ENCODE measurements at regions not wholly inside any gene's neighbourhood (a gene's known extent, or its start where the extent isn't known, plus 50 kb on each side); places are given as distances from the start of the nearest gene placed in this dataset.
A peak's percentile ranks its signal among the peaks of the same experiment; 100 is the strongest.
"Not testable (repeated sequence)": the region's sequence is repeated elsewhere in the genome, so short reads cannot be mapped to it uniquely, and the experiment has no call there.

- DNase-seq, result no peak
Observed at GRCh38 chr1:38497921-38498656, 361.5 kb downstream of the RRAGC start.

DNA sequence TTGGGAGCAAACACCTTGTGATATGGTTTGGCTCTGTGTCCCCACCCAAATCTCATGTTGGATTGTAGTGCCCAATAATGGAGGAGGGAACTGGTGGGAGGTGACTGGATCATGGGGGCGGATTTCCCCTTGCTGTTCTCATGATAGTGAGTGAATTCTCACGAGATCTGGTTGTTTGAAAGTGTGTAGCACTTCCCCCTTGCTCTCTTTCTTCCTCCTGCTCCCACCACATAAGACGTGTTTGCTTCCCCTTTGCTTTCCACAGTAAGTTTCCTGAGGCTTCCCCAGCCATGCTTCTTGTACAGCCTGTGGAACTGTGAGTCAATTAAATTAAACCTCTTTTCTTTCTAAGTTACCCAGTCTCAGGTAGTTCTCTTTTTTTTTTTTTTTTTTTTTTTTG, 366.3 kb downstream of the RRAGC start:
- DNase-seq, result not testable (repeated sequence)

DNA sequence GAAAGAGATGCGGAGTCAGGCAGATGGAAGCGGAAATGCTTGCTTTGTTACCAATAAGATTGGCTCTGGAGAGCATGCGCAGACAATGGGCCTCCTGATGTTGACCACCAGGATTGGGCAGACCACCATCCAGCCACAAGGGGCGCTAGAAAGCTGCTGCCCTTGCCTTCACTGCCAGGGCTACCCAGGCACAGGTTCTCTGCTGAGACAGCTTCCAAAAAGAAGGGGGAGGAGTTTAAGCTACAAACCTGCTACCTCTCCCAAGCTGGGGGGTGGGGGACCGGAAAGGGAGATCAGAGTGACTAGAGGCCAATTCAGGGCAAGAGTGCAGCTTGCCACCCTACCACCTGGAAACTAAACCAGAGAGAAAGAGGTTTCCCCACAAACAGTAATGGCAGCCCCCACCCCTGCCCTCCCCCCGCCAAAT, 369.7 kb downstream of the RRAGC start:
- DNase-seq, result peak; percentile 21

DNA sequence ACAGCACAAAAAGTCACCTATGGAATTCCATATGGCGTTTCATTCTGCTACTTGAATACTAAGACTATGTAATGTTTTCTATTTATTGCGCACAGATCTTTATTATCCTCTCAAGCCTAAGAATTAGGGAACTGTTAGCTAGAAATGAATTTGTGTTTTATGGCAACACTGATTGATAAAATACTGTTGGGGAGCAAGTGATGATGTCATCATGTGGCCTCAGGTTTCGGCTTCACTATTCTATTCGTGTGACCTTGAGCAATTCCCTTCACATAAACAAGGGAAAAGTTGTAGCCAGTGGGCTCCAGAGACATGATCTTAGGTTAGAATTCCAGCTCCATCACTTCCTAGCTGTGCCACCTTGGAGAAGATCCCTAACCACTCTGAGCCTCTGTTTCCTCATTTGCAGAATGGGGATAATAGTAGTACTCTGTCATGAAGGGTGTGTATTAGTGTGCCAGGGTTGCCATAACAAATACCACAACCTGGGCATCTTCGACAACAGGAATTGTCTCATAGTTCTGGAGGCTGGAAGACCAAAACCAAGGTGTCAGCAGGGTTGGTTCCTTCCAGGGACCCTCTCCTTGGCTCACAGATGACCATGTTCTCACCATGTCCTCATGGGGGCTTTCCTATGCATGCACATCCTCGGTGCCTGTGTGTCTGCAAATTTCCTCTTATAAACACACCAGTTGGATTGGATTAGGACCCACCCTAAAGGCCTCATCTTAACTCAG, 371.2 kb downstream of the RRAGC start:
- DNase-seq, result no peak

- DNase-seq, result no peak
Observed at GRCh38 chr1:38487396-38487795, 372.2 kb downstream of the RRAGC start.

DNA sequence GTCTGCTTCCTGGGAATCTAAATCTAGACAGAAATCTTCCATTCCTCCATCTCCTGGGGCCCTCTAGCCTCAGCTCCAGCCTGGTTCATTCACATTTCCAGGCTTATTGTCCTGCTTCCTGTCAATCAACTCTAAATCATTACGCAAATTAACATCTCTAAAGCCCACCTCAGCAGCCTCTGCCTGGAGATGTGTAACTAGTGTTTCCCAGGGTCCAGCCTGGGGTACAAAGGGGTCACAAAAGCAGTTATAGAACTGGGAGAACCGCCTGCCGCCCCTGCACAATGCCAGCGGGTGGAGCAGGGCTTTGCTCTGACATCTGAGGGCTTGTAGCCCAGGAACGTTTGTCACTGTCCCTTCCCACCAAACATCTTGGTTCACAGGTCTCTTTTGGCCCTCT, 373.5 kb downstream of the RRAGC start:
- no peak for DNase-seq

GRCh38 chr1:38481871-38482826, 377.4 kb downstream of the RRAGC start:
- DNase-seq, result no peak

DNA sequence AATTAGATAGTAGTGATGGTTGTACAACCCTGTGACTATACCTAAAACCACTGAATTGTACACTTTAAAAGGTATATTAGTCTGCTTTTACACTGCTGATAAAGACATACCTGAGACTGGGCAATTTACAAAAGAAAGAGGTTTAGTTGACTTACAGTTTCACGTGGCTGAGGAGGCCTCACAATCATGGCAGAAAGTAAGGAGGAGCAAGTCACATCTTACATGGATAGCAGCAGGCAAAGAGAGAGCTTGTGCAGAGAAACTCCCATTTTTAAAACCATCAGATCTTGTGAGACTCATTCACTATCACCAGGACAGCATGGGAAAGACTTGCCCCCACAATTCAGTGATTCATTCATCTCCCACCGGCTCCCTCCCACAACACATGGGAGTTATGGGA, 379.9 kb downstream of the RRAGC start:
- not testable (repeated sequence) for DNase-seq

- DNase-seq, result no peak
Observed at GRCh38 chr1:38477811-38478210, 381.8 kb downstream of the RRAGC start.

GRCh38 chr1:38476850-38477178, 382.8 kb downstream of the RRAGC start:
- no peak for DNase-seq

DNA sequence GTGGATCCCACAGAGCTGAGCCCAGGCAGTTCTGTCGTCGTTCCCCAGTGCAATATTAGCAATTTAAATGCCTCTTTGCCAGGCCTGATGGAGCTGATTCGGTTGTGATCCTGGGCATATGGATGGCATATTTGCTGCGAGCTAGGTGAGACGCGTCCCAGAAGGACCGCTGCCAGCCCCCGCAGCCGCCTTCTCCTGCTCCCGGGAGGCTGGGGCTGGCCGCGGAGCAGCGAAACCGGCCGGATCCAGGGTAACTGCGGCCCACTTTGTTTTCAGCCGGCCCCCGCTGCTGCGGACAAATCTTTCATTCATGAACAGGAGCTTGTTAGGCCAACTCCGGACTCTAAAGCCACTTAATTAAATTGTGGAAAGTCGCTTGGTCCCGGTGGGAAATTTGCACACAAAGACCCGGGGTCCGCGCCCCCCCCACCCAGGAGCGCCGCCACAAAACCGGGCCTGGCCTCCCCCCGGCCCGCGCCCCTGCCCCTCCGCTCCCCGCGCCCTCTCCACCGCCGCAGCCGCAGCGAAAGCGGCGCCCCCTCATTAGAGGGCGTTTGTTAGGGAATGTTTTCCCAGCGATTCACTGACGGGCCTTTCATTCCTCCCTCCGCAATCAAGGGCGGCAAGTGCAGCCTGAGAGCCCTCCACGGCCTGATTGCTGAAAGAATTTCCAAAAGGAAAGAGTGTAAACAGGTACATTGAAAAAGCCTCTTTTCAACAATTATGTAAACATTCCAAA, 383.3 kb downstream of the RRAGC start:
- no peak for DNase-seq

- DNase-seq, result no peak
Observed at GRCh38 chr1:38475624-38476005, 384.0 kb downstream of the RRAGC start.

GRCh38 chr1:38474738-38475623, 384.6 kb downstream of the RRAGC start:
- DNase-seq, result no peak

- DNase-seq, result no peak
Observed at GRCh38 chr1:38466487-38466886, 393.1 kb downstream of the RRAGC start.

- DNase-seq, result no peak
Observed at GRCh38 chr1:38465460-38465859, 394.1 kb downstream of the RRAGC start.

DNA sequence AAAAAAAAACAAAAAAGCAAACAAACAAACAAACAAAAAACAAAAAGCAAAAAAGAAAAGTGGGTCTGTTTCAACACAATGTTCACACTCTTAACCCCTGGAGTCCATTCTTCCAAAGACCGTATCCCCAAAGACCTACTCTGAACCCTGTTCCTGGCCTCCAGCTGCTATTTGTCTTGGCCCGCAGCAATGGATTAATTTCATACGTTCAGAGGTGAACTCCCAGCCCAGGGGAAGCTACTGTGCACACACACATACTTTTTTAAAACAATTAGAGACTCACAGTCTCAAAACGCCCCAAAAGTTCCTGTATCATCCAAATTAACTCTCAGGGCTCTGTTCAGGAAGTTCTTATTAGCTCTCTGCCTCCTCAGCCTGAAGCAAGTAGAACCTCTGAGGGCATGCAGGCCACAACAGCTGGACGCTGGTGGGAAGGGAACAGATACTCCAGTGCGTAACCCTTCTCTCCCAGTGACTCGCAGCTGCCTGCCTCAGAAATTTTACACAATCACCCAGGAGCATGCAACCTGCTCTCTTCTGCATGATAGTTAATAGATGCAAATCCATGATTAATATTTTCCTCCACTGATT, 395.4 kb downstream of the RRAGC start:
- no peak for DNase-seq

GRCh38 chr1:38463074-38463473, 396.5 kb downstream of the RRAGC start:
- DNase-seq, result no peak

- no peak for DNase-seq
Observed at GRCh38 chr1:38456531-38456876, 403.1 kb downstream of the RRAGC start.

DNA sequence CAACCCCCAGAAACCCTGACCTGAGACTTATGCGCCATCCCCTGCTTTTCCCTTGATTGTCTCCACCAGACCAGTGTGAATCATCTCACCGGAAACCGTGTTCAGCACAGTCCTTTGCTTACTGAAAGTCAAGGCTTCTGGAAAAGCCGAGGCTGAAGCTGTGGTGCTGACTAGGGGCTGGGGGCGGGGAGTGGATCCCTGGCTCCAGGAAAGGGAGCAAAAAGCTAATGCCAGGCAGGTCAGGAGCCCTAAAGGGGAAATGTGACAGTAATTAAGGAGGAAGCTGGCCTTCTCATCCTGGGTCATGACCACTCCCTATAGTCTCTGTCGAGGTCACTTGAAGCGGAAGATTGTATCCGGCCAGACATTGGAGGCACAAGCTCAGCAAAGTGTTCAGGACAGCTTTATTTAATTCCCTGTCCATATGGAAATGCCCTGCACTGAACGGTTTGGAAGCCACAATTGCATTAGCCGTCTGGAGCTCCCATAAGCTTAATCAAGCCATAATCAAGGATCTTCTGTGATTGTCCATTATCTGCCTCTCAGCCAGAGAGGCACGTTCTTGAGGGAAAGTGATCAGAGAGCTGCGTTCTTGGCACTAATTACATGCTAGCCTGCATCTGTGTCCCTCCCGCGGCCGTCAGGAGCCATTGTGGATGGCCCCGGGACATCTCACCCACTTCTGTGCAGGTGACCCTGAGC, 403.6 kb downstream of the RRAGC start:
- no peak for DNase-seq

- no peak for DNase-seq
Observed at GRCh38 chr1:38454749-38455441, 404.7 kb downstream of the RRAGC start.

All from NCI-H1105 treated with DMSO at 0.1 percent for 48 hours (cell line).